KMS-11 (cell line): ENCODE measurements at regions not wholly inside any gene's neighbourhood (a gene's known extent, or its start where the extent isn't known, plus 50 kb on each side); places are given as distances from the start of the nearest gene placed in this dataset.
"Not testable (repeated sequence)": the region's sequence is repeated elsewhere in the genome, so short reads cannot be mapped to it uniquely, and the experiment has no call there.

Source experiments
- H2AFZ ChIP-seq: fragments of 200-600 bp; sonication (generic); 2 replicates; pipeline ENCODE4 v1.6.1; 2016; ENCODE audit warnings: antibody characterized with exemption, mixed run types, low read depth
- H3K27ac ChIP-seq: fragments of 200-600 bp; sonication (generic); 2 replicates; pipeline ENCODE4 v1.6.1; 2016; ENCODE audit warnings: mild to moderate bottlenecking, mixed run types
- H3K27me3 ChIP-seq: fragments of 200-600 bp; sonication (generic); 2 replicates; pipeline ENCODE4 v1.6.1; 2017; ENCODE audit warnings: mild to moderate bottlenecking, low read depth, mixed run types, moderate library complexity; ENCODE audit not compliant: insufficient read depth
- H3K36me3 ChIP-seq: fragments of 200-600 bp; sonication (generic); 2 replicates; pipeline ENCODE4 v1.6.1; 2017; ENCODE audit warnings: mild to moderate bottlenecking, mixed run types; ENCODE audit not compliant: insufficient read depth
- H3K4me1 ChIP-seq: fragments of 200-600 bp; sonication (generic); 2 replicates; pipeline ENCODE4 v1.6.1; 2016; ENCODE audit warnings: mild to moderate bottlenecking, low read depth, mixed run types; ENCODE audit not compliant: poor library complexity, severe bottlenecking
- H3K4me2 ChIP-seq: fragments of 200-600 bp; sonication (generic); 2 replicates; pipeline ENCODE4 v1.7.0; 2016; ENCODE audit warnings: mild to moderate bottlenecking, mixed run types
- H3K4me3 ChIP-seq: fragments of 200-600 bp; sonication (generic); IDR thresholded peaks from 2 replicates; pipeline ENCODE4 v1.6.1; 2017; ENCODE audit warnings: low read depth, low read length, mixed read lengths; ENCODE audit not compliant: insufficient read depth
- H3K79me2 ChIP-seq: fragments of 200-600 bp; sonication (generic); 2 replicates; pipeline ENCODE4 v1.6.1; 2016; ENCODE audit warnings: low read depth, mixed run types; ENCODE audit not compliant: insufficient read depth
- H3K9ac ChIP-seq: fragments of 200-600 bp; sonication (generic); 2 replicates; pipeline ENCODE4 v1.6.1; 2016; ENCODE audit warnings: mild to moderate bottlenecking, mixed run types
- H4K20me1 ChIP-seq: fragments of 200-600 bp; sonication (generic); 2 replicates; pipeline ENCODE4 v1.6.1; 2016; ENCODE audit warnings: mild to moderate bottlenecking, mixed run types; ENCODE audit not compliant: insufficient read depth
- TF ChIP-seq, protein P1 (sequence below): fragments of 200-600 bp; sonication (generic); conservative IDR thresholded peaks from 2 replicates; pipeline ENCODE4 v1.6.1; 2017; ENCODE audit warnings: low read depth, mild to moderate bottlenecking, antibody characterized with exemption, low read length, moderate library complexity, mixed read lengths

DNA sequence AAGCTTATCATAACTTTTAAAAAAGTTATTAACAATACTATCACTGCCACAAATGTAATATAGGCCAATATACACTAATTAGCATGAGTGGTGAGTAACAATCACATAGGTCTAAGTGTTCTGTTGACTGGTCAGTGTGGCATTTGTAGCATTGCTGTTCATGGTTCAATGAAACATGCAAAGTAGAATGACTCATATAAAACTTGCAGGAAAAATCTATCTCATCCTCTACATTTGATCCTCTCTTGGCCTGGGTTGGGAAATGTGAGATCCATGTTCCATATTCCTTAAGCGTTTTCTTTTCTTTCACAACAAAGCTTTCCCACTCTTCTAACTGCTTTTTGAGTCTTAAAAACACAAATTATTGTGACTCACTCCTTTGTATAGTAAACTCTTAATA is 1418.7 kb downstream of the FSTL5 start:
- no peaks in the 10 kb centered on the region for H3K36me3 ChIP-seq
- no peaks in the 10 kb centered on the region for H3K27me3 ChIP-seq
- no peaks in the 10 kb centered on the region for H4K20me1 ChIP-seq
- H3K4me1 ChIP-seq = no peaks in the 10 kb centered on the region
- no peak overlapping the region for H3K4me2 ChIP-seq
- H3K79me2 ChIP-seq = no peaks in the 10 kb centered on the region
- no peak overlapping the region for H2AFZ ChIP-seq
- TF ChIP-seq, protein P1, sequence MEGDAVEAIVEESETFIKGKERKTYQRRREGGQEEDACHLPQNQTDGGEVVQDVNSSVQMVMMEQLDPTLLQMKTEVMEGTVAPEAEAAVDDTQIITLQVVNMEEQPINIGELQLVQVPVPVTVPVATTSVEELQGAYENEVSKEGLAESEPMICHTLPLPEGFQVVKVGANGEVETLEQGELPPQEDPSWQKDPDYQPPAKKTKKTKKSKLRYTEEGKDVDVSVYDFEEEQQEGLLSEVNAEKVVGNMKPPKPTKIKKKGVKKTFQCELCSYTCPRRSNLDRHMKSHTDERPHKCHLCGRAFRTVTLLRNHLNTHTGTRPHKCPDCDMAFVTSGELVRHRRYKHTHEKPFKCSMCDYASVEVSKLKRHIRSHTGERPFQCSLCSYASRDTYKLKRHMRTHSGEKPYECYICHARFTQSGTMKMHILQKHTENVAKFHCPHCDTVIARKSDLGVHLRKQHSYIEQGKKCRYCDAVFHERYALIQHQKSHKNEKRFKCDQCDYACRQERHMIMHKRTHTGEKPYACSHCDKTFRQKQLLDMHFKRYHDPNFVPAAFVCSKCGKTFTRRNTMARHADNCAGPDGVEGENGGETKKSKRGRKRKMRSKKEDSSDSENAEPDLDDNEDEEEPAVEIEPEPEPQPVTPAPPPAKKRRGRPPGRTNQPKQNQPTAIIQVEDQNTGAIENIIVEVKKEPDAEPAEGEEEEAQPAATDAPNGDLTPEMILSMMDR = no peak
- no peak overlapping the region for H3K9ac ChIP-seq
- no peak overlapping the region for H3K27ac ChIP-seq
- H3K4me3 ChIP-seq = no peak overlapping the region

DNA sequence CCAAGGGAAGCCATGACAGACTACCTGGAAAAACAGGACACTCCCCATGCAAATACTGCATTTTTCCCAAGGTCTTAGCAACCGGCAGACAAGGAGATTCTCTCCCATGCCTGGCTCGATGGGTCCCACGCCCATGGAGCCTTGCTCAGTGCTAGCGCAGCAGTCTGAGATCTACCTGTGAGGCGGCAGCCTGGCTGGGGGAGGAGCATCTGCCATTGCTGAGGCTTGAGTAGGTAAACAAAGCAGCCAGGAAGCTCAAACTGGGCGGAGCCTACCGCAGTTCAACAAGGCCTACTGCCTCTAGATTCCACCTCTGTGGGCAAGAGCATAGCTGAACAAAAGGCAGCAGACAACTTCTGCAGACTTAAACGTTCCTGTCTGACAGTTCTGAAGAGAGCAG is 1417.2 kb downstream of the FSTL5 start:
- H4K20me1 ChIP-seq, H3K27ac ChIP-seq, H3K4me1 ChIP-seq, H3K79me2 ChIP-seq, H3K4me3 ChIP-seq, H3K27me3 ChIP-seq, H2AFZ ChIP-seq, H3K9ac ChIP-seq, H3K4me2 ChIP-seq, H3K36me3 ChIP-seq: not testable (repeated sequence)

DNA sequence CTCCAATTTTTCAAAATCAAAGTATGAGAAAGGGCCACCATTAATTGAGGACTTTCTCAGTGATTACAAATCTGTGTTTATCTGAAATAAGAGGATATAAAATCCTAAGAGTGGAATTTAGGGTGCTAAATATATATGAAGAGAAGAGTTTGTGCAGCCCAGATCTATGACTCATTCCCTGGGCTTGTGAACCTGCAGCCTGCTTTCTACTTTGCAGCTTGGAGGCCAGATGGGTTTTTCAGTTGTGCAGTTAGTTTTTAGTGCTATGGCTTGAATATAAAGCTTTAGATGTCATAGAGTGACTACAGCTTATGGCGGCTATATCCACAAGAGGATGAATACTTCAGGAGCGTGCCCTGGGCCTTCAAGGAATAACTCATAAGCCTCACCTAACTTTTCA is 1391.1 kb downstream of the FSTL5 start:
- H3K27ac ChIP-seq = no peak overlapping the region
- H3K4me3 ChIP-seq = no peak overlapping the region
- TF ChIP-seq, protein P1 = no peak
- H3K4me1 ChIP-seq = no peaks in the 10 kb centered on the region
- no peak overlapping the region for H3K9ac ChIP-seq
- no peak overlapping the region for H3K4me2 ChIP-seq
- no peak overlapping the region for H2AFZ ChIP-seq
- H3K79me2 ChIP-seq = no peaks in the 10 kb centered on the region
- H3K36me3 ChIP-seq = no peaks in the 10 kb centered on the region
- H3K27me3 ChIP-seq = no peaks in the 10 kb centered on the region
- no peaks in the 10 kb centered on the region for H4K20me1 ChIP-seq

DNA sequence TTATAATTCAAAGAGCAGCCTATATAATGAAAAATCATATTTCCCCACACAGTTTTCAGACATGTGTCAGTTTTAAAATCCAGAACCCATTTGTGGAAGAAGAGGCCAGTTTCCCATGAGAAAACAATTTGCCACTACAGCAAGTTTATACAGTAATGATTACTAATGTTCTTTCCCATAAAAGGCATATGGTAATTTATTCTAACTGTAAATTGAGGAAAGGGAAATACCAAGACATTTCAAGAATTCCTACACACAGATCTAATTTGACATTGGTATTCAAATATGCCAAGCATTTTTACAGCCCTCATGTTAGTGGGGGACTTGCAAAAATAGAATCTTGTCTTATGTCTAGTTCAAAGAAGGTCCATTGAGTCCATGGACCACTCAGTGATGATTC is 1368.6 kb downstream of the FSTL5 start:
- H3K9ac ChIP-seq = no peak overlapping the region
- no peak overlapping the region for H2AFZ ChIP-seq
- H3K27ac ChIP-seq = no peak overlapping the region
- no peaks in the 10 kb centered on the region for H4K20me1 ChIP-seq
- H3K4me3 ChIP-seq = no peak overlapping the region
- H3K4me2 ChIP-seq = no peak overlapping the region
- H3K4me1 ChIP-seq = no peaks in the 10 kb centered on the region
- H3K36me3 ChIP-seq = no peaks in the 10 kb centered on the region
- no peaks in the 10 kb centered on the region for H3K27me3 ChIP-seq
- H3K79me2 ChIP-seq = no peaks in the 10 kb centered on the region
- TF ChIP-seq, protein P1 = no peak

DNA sequence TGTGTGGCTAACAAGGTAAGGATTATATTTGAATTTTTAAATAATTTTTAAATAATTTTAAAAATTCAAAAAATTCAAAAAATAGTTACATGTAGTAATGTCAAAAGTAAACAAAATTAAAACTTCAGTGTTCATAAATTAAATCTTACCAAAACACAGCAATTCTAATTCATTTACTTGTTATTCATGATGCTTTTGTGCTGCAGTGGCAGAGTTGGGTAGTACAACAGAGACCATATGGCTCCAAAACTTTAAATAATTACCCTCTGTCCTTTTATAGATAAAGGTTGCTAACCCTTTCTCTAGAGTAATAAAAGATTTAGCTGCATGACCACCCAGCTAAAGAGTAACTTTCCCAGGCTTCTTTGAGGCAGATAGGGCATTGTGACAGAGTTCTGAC is 1355.6 kb downstream of the FSTL5 start:
- Histone ChIP-seq H3K4me1 (peaks cover 6% of the 10 kb centered on the region), H3K9ac (no peak overlapping the region), H3K27ac (no peak overlapping the region), H2AFZ (no peak overlapping the region), H3K36me3 (no peaks in the 10 kb centered on the region), H4K20me1 (no peaks in the 10 kb centered on the region), H3K79me2 (no peaks in the 10 kb centered on the region), H3K27me3 (no peaks in the 10 kb centered on the region), H3K4me3 (no peak overlapping the region), H3K4me2 (no peak overlapping the region)
- TF ChIP-seq, protein P1 = no peak
